DND-41 (cell line): ENCODE measurements at regions not wholly inside any gene's neighbourhood (a gene's known extent, or its start where the extent isn't known, plus 50 kb on each side); places are given as distances from the start of the nearest gene placed in this dataset.

ENCODE experiments used
- CTCF ChIP-seq: IDR thresholded peaks from 2 replicates; pipeline ENCODE4 v1.5.1; 2012; ENCODE audit warnings: borderline replicate concordance, low read length, moderate library complexity, mild to moderate bottlenecking; ENCODE audit not compliant: poor library complexity, severe bottlenecking; ENCODE audit errors: extremely low read depth
- EZH2 ChIP-seq: IDR thresholded peaks from 3 replicates; pipeline ENCODE4 v1.6.1; 2012; ENCODE audit warnings: borderline replicate concordance, low read depth, mild to moderate bottlenecking, moderate library complexity, low read length, inconsistent platforms; ENCODE audit not compliant: severe bottlenecking

DNA sequence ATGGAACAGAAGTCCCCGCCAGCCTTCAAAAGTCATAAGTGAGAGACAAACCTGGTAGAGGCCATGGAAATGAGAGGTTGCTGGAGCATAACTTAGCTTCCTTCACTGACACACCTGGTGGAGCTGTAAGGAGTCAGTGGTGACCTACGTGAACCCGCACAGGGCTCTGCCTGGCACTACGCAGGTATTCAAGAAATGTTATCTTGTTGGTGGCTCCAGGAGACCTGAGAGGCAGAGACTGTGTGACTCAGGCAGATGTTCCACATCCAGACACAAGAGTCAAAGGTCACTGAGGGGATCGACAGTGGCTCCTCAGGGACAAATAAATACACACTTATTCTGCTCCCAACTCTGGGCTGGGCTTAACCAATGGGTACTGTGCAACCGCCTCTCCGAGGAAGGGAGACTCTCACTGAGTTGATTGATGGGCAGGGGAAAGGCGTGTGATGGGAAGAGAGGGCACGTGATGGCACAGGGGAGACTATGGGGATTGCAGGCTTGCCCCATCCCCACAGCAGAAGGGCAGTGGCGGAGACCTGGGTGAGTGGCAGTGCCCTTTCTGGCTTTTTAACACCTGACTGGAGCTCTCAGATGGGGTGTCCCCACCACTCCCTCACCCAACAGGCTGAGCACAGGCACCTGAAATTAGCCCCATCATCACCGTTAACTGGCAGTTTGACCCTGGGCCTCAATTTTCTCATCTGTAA is 111.7 kb upstream of the SMAD3 start:
- TF ChIP-seq CTCF, result no peak
- TF ChIP-seq EZH2, result no peak
